ENCODE measurements at regions not wholly inside any gene's neighbourhood (a gene's known extent, or its start where the extent isn't known, plus 50 kb on each side); places are given as distances from the start of the nearest gene placed in this dataset.

GRCh38 chr13:42717176-42717575 lies 64.2 kb upstream of the FAM216B start:
- no peak for DNase-seq (ENCODE audit: extremely low read depth in 1 of 11, low read depth in 9 of 11, low spot score in 4 of 11)

- no peak for DNase-seq (ENCODE audit: extremely low read depth in 1 of 11, low read depth in 9 of 11, low spot score in 4 of 11)
Observed at GRCh38 chr13:42720113-42720857, 61.1 kb upstream of the FAM216B start.

- DNase-seq (ENCODE audit: extremely low read depth in 1 of 11, low read depth in 9 of 11, low spot score in 4 of 11), result no peak
Observed at GRCh38 chr13:42720858-42721219, 60.5 kb upstream of the FAM216B start.

- DNase-seq (ENCODE audit: extremely low read depth in 1 of 11, low read depth in 9 of 11, low spot score in 4 of 11), result no peak
Observed at GRCh38 chr13:42722883-42723539, 58.4 kb upstream of the FAM216B start.

GRCh38 chr13:42728507-42729180 lies 52.7 kb upstream of the FAM216B start:
- DNase-seq (ENCODE audit: extremely low read depth in 1 of 11, low read depth in 9 of 11, low spot score in 4 of 11), result no peak

GRCh38 chr13:42729857-42730402 lies 51.5 kb upstream of the FAM216B start:
- no peak for DNase-seq (ENCODE audit: extremely low read depth in 1 of 11, low read depth in 9 of 11, low spot score in 4 of 11)

Measured in renal cortex interstitium (tissue), 11 donors.